Trophoblast cell (in vitro differentiated cells and primary cell): ENCODE measurements at regions not wholly inside any gene's neighbourhood (a gene's known extent, or its start where the extent isn't known, plus 50 kb on each side); places are given as distances from the start of the nearest gene placed in this dataset.

Experiments used
- DNase-seq, 2 donors: peaks; one replicate each; pipeline ENCODE4 v3.0.0-alpha.2; 2016
- H2AFZ ChIP-seq: 2 replicates; pipeline ENCODE4 v1.6.1; 2013; ENCODE audit warnings: low read length, moderate library complexity, mild to moderate bottlenecking; ENCODE audit not compliant: insufficient read depth, poor library complexity
- H2AK5ac ChIP-seq: 2 replicates; pipeline ENCODE4 v1.6.1; 2013; ENCODE audit warnings: mild to moderate bottlenecking, low read length
- H2BK120ac ChIP-seq: 2 replicates; pipeline ENCODE4 v1.6.1; 2013; ENCODE audit warnings: low read length, mild to moderate bottlenecking, moderate library complexity; ENCODE audit not compliant: insufficient read depth, poor library complexity
- H2BK12ac ChIP-seq: 2 replicates; pipeline ENCODE4 v1.6.1; 2013; ENCODE audit warnings: mild to moderate bottlenecking, low read length, moderate library complexity
- H2BK5ac ChIP-seq: 2 replicates; pipeline ENCODE4 v1.6.1; 2013; ENCODE audit warnings: low read length, low read depth, moderate library complexity, mild to moderate bottlenecking; ENCODE audit not compliant: poor library complexity
- H3K14ac ChIP-seq: 2 replicates; pipeline ENCODE4 v1.6.1; 2013; ENCODE audit warnings: mild to moderate bottlenecking, low read length
- H3K18ac ChIP-seq: 2 replicates; pipeline ENCODE4 v1.6.1; 2013; ENCODE audit warnings: mild to moderate bottlenecking, low read length
- H3K23ac ChIP-seq: 2 replicates; pipeline ENCODE4 v1.6.1; 2013; ENCODE audit warnings: low read length
- H3K27ac ChIP-seq: 2 replicates; pipeline ENCODE4 v1.5.1; 2013; ENCODE audit warnings: low read depth, mild to moderate bottlenecking, inconsistent platforms, low read length, moderate library complexity
- H3K27me3 ChIP-seq: 2 replicates; pipeline ENCODE4 v1.6.1; 2013; ENCODE audit warnings: inconsistent platforms, mild to moderate bottlenecking, low read length, moderate library complexity; ENCODE audit not compliant: insufficient read depth
- H3K36me3 ChIP-seq, 2 experiments: 1 replicate in 1 of 2; 2 replicates in 1 of 2; pipeline ENCODE4 v1.6.1; 2013; ENCODE audit warnings: low read length in 2 of 2, mild to moderate bottlenecking in 2 of 2, moderate library complexity in 1 of 2; ENCODE audit not compliant: insufficient read depth in 2 of 2, control insufficient read depth in 1 of 2
- H3K4ac ChIP-seq: 2 replicates; pipeline ENCODE4 v1.6.1; 2013; ENCODE audit warnings: low read depth, mild to moderate bottlenecking, low read length, moderate library complexity
- H3K4me1 ChIP-seq, 2 experiments: 1 replicate in 1 of 2; 2 replicates in 1 of 2; pipeline ENCODE4 v1.6.1; 2013; ENCODE audit warnings: low read length in 2 of 2, mild to moderate bottlenecking in 2 of 2, moderate library complexity in 1 of 2; ENCODE audit not compliant: insufficient read depth in 2 of 2, control insufficient read depth in 1 of 2
- H3K4me2 ChIP-seq: 2 replicates; pipeline ENCODE4 v1.6.1; 2013; ENCODE audit warnings: inconsistent platforms, mild to moderate bottlenecking, low read length, moderate library complexity
- H3K4me3 ChIP-seq: 2 replicates; pipeline ENCODE4 v1.5.1; 2013; ENCODE audit warnings: mild to moderate bottlenecking, low read depth, low read length, inconsistent platforms
- H3K79me1 ChIP-seq: one replicate; pipeline ENCODE4 v1.6.1; 2013; ENCODE audit warnings: low read length
- H3K79me2 ChIP-seq: 2 replicates; pipeline ENCODE4 v1.6.1; 2013; ENCODE audit warnings: low read length, mild to moderate bottlenecking; ENCODE audit not compliant: control insufficient read depth, insufficient read depth, poor library complexity
- H3K9ac ChIP-seq: 2 replicates; pipeline ENCODE4 v1.6.1; 2013; ENCODE audit warnings: mild to moderate bottlenecking, low read length
- H3K9me3 ChIP-seq: 2 replicates; pipeline ENCODE4 v1.6.1; 2013; ENCODE audit warnings: low read depth, mild to moderate bottlenecking, control low read depth, inconsistent platforms, low read length; ENCODE audit not compliant: insufficient read depth
- H4K12ac ChIP-seq: 2 replicates; pipeline ENCODE4 v1.6.1; 2013; ENCODE audit warnings: low read depth, mild to moderate bottlenecking, low read length, moderate library complexity
- H4K8ac ChIP-seq: 2 replicates; pipeline ENCODE4 v1.6.1; 2013; ENCODE audit warnings: low read depth, mild to moderate bottlenecking, low read length, moderate library complexity
- H4K91ac ChIP-seq: one replicate; pipeline ENCODE4 v1.6.1; 2013; ENCODE audit warnings: low read depth, mild to moderate bottlenecking, low read length, moderate library complexity
- WGBS: extraction: QIAGEN DNeasy Blood & Tissue Kit; methylation state at CpG from one replicate; pipeline ENCODE4 v1.1.7; 2013; ENCODE audit warnings: missing lambda C conversion rate; ENCODE audit not compliant: insufficient read length, insufficient coverage; ENCODE audit errors: extremely low coverage; 5-methylcytosine and 5-hydroxymethylcytosine counted together

DNA sequence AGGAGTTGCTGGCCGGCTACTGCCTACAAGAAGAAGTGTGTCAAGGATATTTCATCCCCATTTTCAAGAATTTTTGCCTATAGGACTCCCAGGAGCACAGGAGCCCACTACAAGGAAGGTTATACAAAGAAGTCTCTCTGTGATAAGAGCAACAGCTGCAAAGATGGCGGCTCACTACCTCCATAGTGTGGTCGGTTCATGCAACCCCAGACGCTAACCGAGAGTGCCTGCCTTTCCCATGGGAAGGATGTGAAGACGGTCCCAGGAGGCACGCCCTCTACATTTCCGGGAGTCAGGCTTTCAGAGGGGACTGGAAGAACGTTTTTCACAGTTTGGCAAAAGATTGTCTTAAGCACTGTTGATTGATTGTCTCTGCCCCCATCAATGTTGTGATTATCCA lies 816.3 kb downstream of the QKI start:
- Histone ChIP-seq H2BK12ac (no peak overlapping the region), H3K4ac (no peak overlapping the region), H2BK120ac (no peak overlapping the region), H2BK5ac (no peak overlapping the region), H3K79me1 (no peaks in the 10 kb centered on the region), H4K8ac (no peak overlapping the region), H3K4me3 (no peak overlapping the region), H3K18ac (no peak overlapping the region), H3K36me3 (no peaks in the 10 kb centered on the region), H3K4me1 (no peaks in the 10 kb centered on the region), H3K27me3 (no peaks in the 10 kb centered on the region), H3K23ac (no peak overlapping the region), H3K14ac (no peak overlapping the region), H3K9ac (no peak overlapping the region), H2AK5ac (no peak overlapping the region), H3K79me2 (no peaks in the 10 kb centered on the region), H2AFZ (no peak overlapping the region), H3K27ac (no peak overlapping the region), H4K12ac (no peak overlapping the region), H3K9me3 (peaks cover 4% of the 10 kb centered on the region), H3K4me2 (no peak overlapping the region), H4K91ac (no peak overlapping the region)
- no peak for DNase-seq
- WGBS, result no CpG with 5 or more reads among the region's 9 CpGs

DNA sequence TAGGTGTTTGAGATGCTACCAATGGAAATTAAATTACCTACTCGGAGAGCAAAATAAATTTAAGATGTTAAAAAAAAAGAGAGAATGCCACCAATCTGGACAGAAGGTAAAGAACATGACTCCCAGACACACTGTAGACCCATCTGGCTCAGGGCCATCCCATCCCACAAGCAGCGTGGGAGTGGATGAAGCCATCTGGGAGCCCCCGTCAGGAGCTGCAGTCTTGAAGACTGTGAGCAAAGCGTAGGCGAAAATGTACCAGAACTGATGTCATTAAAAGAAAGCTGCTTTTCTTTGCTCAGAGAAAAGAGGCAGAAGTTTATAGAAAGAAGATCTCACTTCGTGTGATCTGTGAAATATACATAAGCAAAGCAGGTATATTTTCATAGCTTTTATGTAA lies 815.7 kb downstream of the QKI start:
- H3K18ac ChIP-seq, result no peak overlapping the region
- no peak overlapping the region for H2AK5ac ChIP-seq
- H2AFZ ChIP-seq, result no peak overlapping the region
- no peak overlapping the region for H3K4ac ChIP-seq
- H3K14ac ChIP-seq, result no peak overlapping the region
- H2BK120ac ChIP-seq, result no peak overlapping the region
- no peaks in the 10 kb centered on the region for H3K36me3 ChIP-seq
- no peak overlapping the region for H3K23ac ChIP-seq
- no CpG with 5 or more reads among the region's 6 CpGs for WGBS
- no peak overlapping the region for H3K9ac ChIP-seq
- H3K79me1 ChIP-seq, result no peaks in the 10 kb centered on the region
- H3K4me1 ChIP-seq, result no peaks in the 10 kb centered on the region
- no peaks in the 10 kb centered on the region for H3K79me2 ChIP-seq
- H2BK5ac ChIP-seq, result no peak overlapping the region
- H4K12ac ChIP-seq, result no peak overlapping the region
- no peak overlapping the region for H4K8ac ChIP-seq
- H3K27me3 ChIP-seq, result no peaks in the 10 kb centered on the region
- no peak overlapping the region for H4K91ac ChIP-seq
- no peak overlapping the region for H3K4me3 ChIP-seq
- no peak for DNase-seq
- H2BK12ac ChIP-seq, result no peak overlapping the region
- no peak overlapping the region for H3K4me2 ChIP-seq
- H3K27ac ChIP-seq, result no peak overlapping the region
- H3K9me3 ChIP-seq, result peaks cover 4% of the 10 kb centered on the region

DNA sequence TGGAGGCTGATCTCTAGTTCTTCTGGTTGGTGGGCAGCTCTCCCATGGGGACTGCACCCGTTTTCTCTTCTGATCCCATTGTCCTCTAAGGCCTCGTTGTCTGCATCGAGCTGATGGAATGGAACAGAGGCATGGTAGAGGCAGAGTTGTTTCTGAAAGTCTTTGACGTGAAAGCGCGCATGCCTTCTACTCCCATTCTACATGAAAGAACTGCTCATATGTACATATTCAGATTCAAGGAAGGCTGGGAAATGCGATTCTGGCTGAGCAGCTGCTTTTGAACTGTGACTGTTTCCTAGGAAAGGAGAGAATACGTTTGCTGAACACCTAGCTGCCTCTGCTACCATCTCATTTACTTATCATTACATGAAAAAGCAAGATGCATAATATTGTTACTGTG lies 815.2 kb downstream of the QKI start:
- H3K9me3 ChIP-seq, result peaks cover 4% of the 10 kb centered on the region

DNA sequence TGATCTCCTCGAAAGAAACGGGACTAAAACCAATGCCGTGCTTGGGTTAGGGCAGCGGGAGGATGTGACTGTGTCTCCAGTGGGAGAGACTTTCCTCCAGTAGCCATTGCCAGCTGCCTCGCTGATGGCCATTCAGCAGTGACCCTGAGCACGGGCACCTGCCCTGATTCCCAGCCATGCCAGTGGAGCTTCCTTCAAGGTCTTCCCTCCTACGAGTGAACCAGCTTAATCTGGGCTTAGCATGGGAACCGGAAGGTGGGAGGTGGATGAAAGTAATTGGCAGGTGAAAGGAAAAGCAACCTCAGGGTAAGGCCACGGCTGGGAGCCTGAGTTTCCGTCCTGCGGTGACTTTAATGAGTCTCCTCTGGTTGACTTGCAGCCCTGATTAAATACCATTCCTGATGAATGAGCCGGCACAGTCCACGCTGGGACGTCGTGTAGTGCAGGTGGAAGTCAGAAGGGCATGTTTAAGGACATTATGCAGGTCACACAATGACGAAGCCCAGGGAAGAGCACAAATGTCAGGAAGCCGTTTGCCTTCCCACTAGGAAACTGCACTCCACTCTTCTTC lies 813.5 kb downstream of the QKI start:
- H3K27me3 ChIP-seq, result no peaks in the 10 kb centered on the region
- no peak overlapping the region for H4K8ac ChIP-seq
- H3K4ac ChIP-seq, result no peak overlapping the region
- H3K14ac ChIP-seq, result no peak overlapping the region
- no peaks in the 10 kb centered on the region for H3K4me1 ChIP-seq
- no CpG with 5 or more reads among the region's 17 CpGs for WGBS
- H2AK5ac ChIP-seq, result no peak overlapping the region
- H3K79me2 ChIP-seq, result no peaks in the 10 kb centered on the region
- no peak overlapping the region for H3K9ac ChIP-seq
- no peak overlapping the region for H2BK120ac ChIP-seq
- H3K4me2 ChIP-seq, result no peak overlapping the region
- no peak overlapping the region for H3K23ac ChIP-seq
- no peak overlapping the region for H4K91ac ChIP-seq
- no peak overlapping the region for H2AFZ ChIP-seq
- H3K4me3 ChIP-seq, result no peak overlapping the region
- H3K79me1 ChIP-seq, result no peaks in the 10 kb centered on the region
- H2BK12ac ChIP-seq, result no peak overlapping the region
- H3K9me3 ChIP-seq, result peaks cover 4% of the 10 kb centered on the region
- H4K12ac ChIP-seq, result no peak overlapping the region
- peak; percentile 1 to 8 for DNase-seq
- H3K27ac ChIP-seq, result no peak overlapping the region
- no peak overlapping the region for H2BK5ac ChIP-seq
- no peaks in the 10 kb centered on the region for H3K36me3 ChIP-seq
- H3K18ac ChIP-seq, result no peak overlapping the region

More for the DNA sequence above, 815.2 kb downstream of the QKI start:
- Histone ChIP-seq H3K4me1 (no peaks in the 10 kb centered on the region), H3K9ac (no peak overlapping the region), H4K12ac (no peak overlapping the region), H3K18ac (no peak overlapping the region), H2BK5ac (no peak overlapping the region), H3K4ac (no peak overlapping the region), H3K4me2 (no peak overlapping the region), H3K79me2 (no peaks in the 10 kb centered on the region), H2AFZ (no peak overlapping the region), H4K8ac (no peak overlapping the region), H2BK120ac (no peak overlapping the region), H2AK5ac (no peak overlapping the region), H4K91ac (no peak overlapping the region), H3K4me3 (no peak overlapping the region), H2BK12ac (no peak overlapping the region), H3K79me1 (no peaks in the 10 kb centered on the region), H3K14ac (no peak overlapping the region), H3K27ac (no peak overlapping the region), H3K27me3 (no peaks in the 10 kb centered on the region), H3K36me3 (no peaks in the 10 kb centered on the region), H3K23ac (no peak overlapping the region)
- DNase-seq, result no peak
- no CpG with 5 or more reads among the region's 8 CpGs for WGBS
